HG02884 (cell line): ENCODE measurements at regions not wholly inside any gene's neighbourhood (a gene's known extent, or its start where the extent isn't known, plus 50 kb on each side); places are given as distances from the start of the nearest gene placed in this dataset.
"Not testable (repeated sequence)": the region's sequence is repeated elsewhere in the genome, so short reads cannot be mapped to it uniquely, and the experiment has no call there.

Experiments
- ATAC-seq: cut with Tn5 transposase; IDR thresholded peaks from one replicate; pipeline ENCODE4 v1.9.1; 2021; ENCODE audit warnings: mild to moderate bottlenecking, moderate library complexity; ENCODE audit not compliant: unreplicated experiment

GRCh38 chrY:19059733-19060132, 286.2 kb upstream of the HSFY2 start:
- no peak for ATAC-seq

GRCh38 chrY:19058831-19059370, 285.4 kb upstream of the HSFY2 start:
- ATAC-seq: no peak

- ATAC-seq: no peak
These were observed 282.6 kb upstream of the HSFY2 start for GRCh38 chrY:19056138-19056469.

GRCh38 chrY:19055232-19056137, 281.9 kb upstream of the HSFY2 start:
- ATAC-seq: no peak

- no peak for ATAC-seq
These were observed 280.3 kb upstream of the HSFY2 start for GRCh38 chrY:19053806-19054205.

- no peak for ATAC-seq
These were observed 277.5 kb upstream of the HSFY2 start for GRCh38 chrY:19051021-19051420.

- ATAC-seq: no peak
These were observed 269.5 kb upstream of the HSFY2 start for GRCh38 chrY:19042984-19043442.

GRCh38 chrY:19042306-19042958, 268.9 kb upstream of the HSFY2 start:
- no peak for ATAC-seq

- ATAC-seq: no peak
These were observed 253.1 kb upstream of the HSFY2 start for GRCh38 chrY:19026631-19027030.

GRCh38 chrY:19023934-19024333, 250.4 kb upstream of the HSFY2 start:
- no peak for ATAC-seq

GRCh38 chrY:19020193-19020592, 246.7 kb upstream of the HSFY2 start:
- ATAC-seq: no peak

- no peak for ATAC-seq
These were observed 243.5 kb upstream of the HSFY2 start for GRCh38 chrY:19016990-19017389.

- no peak for ATAC-seq
These were observed 242.3 kb upstream of the HSFY2 start for GRCh38 chrY:19015854-19016253.

- ATAC-seq: no peak
These were observed 241.7 kb upstream of the HSFY2 start for GRCh38 chrY:19015213-19015612.

- no peak for ATAC-seq
These were observed 239.4 kb upstream of the HSFY2 start for GRCh38 chrY:19012985-19013384.

GRCh38 chrY:19011605-19012090, 238.1 kb upstream of the HSFY2 start:
- ATAC-seq: peak; percentile 70

GRCh38 chrY:19006234-19006633, 232.7 kb upstream of the HSFY2 start:
- ATAC-seq: no peak

GRCh38 chrY:19005579-19005978, 232.0 kb upstream of the HSFY2 start:
- ATAC-seq: no peak

- no peak for ATAC-seq
These were observed 224.2 kb upstream of the HSFY2 start for GRCh38 chrY:18997635-18998240.

- ATAC-seq: no peak
These were observed 219.9 kb upstream of the HSFY2 start for GRCh38 chrY:18993480-18993879.

GRCh38 chrY:18992684-18993083, 219.1 kb upstream of the HSFY2 start:
- not testable (repeated sequence) for ATAC-seq
